HL-60 (cell line): ENCODE measurements at regions not wholly inside any gene's neighbourhood (a gene's known extent, or its start where the extent isn't known, plus 50 kb on each side); places are given as distances from the start of the nearest gene placed in this dataset.

Experiments used
- CTCF ChIP-seq: IDR thresholded peaks from one replicate; pipeline ENCODE4 v1.5.1; 2011; ENCODE audit warnings: low read length, control low read depth, inconsistent platforms; ENCODE audit not compliant: insufficient read depth
- GABPA ChIP-seq: IDR thresholded peaks from 2 replicates; pipeline ENCODE4 v1.6.1; 2012; ENCODE audit warnings: low read depth
- POLR2AphosphoS5 ChIP-seq: IDR thresholded peaks from 2 replicates; pipeline ENCODE4 v1.6.1; 2012; ENCODE audit warnings: low read depth
- REST ChIP-seq: IDR thresholded peaks from 2 replicates; pipeline ENCODE4 v1.6.1; 2012; ENCODE audit warnings: low read depth; ENCODE audit not compliant: insufficient replicate concordance
- SPI1 ChIP-seq: IDR thresholded peaks from 2 replicates; pipeline ENCODE4 v1.6.1; 2012; ENCODE audit warnings: low read depth, mild to moderate bottlenecking, borderline replicate concordance

GRCh38 chr6:163871616-163872015, 457.1 kb downstream of the QKI start:
- TF ChIP-seq SPI1 (no peak), CTCF (no peak), REST (no peak), GABPA (no peak), POLR2AphosphoS5 (no peak)
